ENCODE measurements at regions not wholly inside any gene's neighbourhood (a gene's known extent, or its start where the extent isn't known, plus 50 kb on each side); places are given as distances from the start of the nearest gene placed in this dataset.
"Not testable (repeated sequence)": the region's sequence is repeated elsewhere in the genome, so short reads cannot be mapped to it uniquely, and the experiment has no call there.

GRCh38 chr12:28096649-28097048 is 93.6 kb upstream of the CCDC91 start:
- H3K36me3 ChIP-seq (ENCODE audit: insufficient read depth, low read length), result no peaks in the 10 kb centered on the region
- no peak overlapping the region for H3K27ac ChIP-seq (ENCODE audit: low read depth in 1 of 2, low read length in 2 of 2)
- peaks cover 9% of the 10 kb centered on the region for H3K27me3 Mint-ChIP-seq
- ChIA-PET POLR2A (no interaction called here), CTCF (no interaction called here)
- H3K4me3 Mint-ChIP-seq, result no peak overlapping the region
- H3K9me3 Mint-ChIP-seq, result no peaks in the 10 kb centered on the region
- no peaks in the 10 kb centered on the region for H3K4me1 Mint-ChIP-seq (ENCODE audit: low read depth)
- intact Hi-C loops (cut with DNase I, micrococcal nuclease), result no loop called here
- H3K4me3 ChIP-seq (ENCODE audit: low read length), result no peak overlapping the region
- no peak for DNase-seq
- no peaks in the 10 kb centered on the region for H3K36me3 Mint-ChIP-seq (ENCODE audit: low read depth)
- H3K4me1 ChIP-seq (ENCODE audit: insufficient read depth, low read length), result no peaks in the 10 kb centered on the region
- TF ChIP-seq CTCF (IDR thresholded peaks at IDR 0.05), result no peak
- no peak for ATAC-seq (ENCODE audit: poor library complexity)
- H3K9me3 ChIP-seq (ENCODE audit: control insufficient read depth in 1 of 2, insufficient read depth in 1 of 2, low read length in 2 of 2), result no peaks in the 10 kb centered on the region
- no peaks in the 10 kb centered on the region for H3K27me3 ChIP-seq (ENCODE audit: control insufficient read depth in 1 of 2, insufficient read depth in 2 of 2, low read length in 2 of 2)
- no peak overlapping the region for H3K27ac Mint-ChIP-seq

- no peak for TF ChIP-seq CTCF (IDR thresholded peaks at IDR 0.05)
- no peaks in the 10 kb centered on the region for H3K36me3 ChIP-seq (ENCODE audit: insufficient read depth, low read length)
- CTCF ChIA-PET, result no interaction called here
- Mint-ChIP-seq H3K9me3 (no peaks in the 10 kb centered on the region), H3K27ac (no peak overlapping the region), H3K4me3 (no peak overlapping the region), H3K27me3 (peaks cover 9% of the 10 kb centered on the region), H3K4me1 (ENCODE audit: low read depth) (no peaks in the 10 kb centered on the region), H3K36me3 (ENCODE audit: low read depth) (no peaks in the 10 kb centered on the region)
- intact Hi-C loops (cut with DNase I, micrococcal nuclease), result no loop called here
- no peaks in the 10 kb centered on the region for H3K9me3 ChIP-seq (ENCODE audit: control insufficient read depth in 1 of 2, insufficient read depth in 1 of 2, low read length in 2 of 2)
- no peaks in the 10 kb centered on the region for H3K4me1 ChIP-seq (ENCODE audit: insufficient read depth, low read length)
- DNase-seq (no peak), ATAC-seq (ENCODE audit: poor library complexity) (no peak)
- POLR2A ChIA-PET, result no interaction called here
- no peak overlapping the region for H3K4me3 ChIP-seq (ENCODE audit: low read length)
- H3K27ac ChIP-seq (ENCODE audit: low read depth in 1 of 2, low read length in 2 of 2), result no peak overlapping the region
- H3K27me3 ChIP-seq (ENCODE audit: control insufficient read depth in 1 of 2, insufficient read depth in 2 of 2, low read length in 2 of 2), result no peaks in the 10 kb centered on the region
Observed at GRCh38 chr12:28097221-28097620, 93.0 kb upstream of the CCDC91 start.

GRCh38 chr12:28099245-28099644 is 91.0 kb upstream of the CCDC91 start:
- H3K4me3 ChIP-seq (ENCODE audit: low read length); CTCF ChIA-PET; ATAC-seq (ENCODE audit: poor library complexity); H3K36me3 ChIP-seq (ENCODE audit: insufficient read depth, low read length); H3K36me3 Mint-ChIP-seq (ENCODE audit: low read depth); H3K27ac Mint-ChIP-seq; intact Hi-C loops (cut with DNase I, micrococcal nuclease); H3K9me3 ChIP-seq (ENCODE audit: control insufficient read depth in 1 of 2, insufficient read depth in 1 of 2, low read length in 2 of 2); H3K4me3 Mint-ChIP-seq; DNase-seq; H3K27me3 Mint-ChIP-seq; H3K4me1 ChIP-seq (ENCODE audit: insufficient read depth, low read length); H3K27ac ChIP-seq (ENCODE audit: low read depth in 1 of 2, low read length in 2 of 2); H3K9me3 Mint-ChIP-seq; POLR2A ChIA-PET; H3K4me1 Mint-ChIP-seq (ENCODE audit: low read depth); H3K27me3 ChIP-seq (ENCODE audit: control insufficient read depth in 1 of 2, insufficient read depth in 2 of 2, low read length in 2 of 2): not testable (repeated sequence)

GRCh38 chr12:28099871-28100270 is 90.4 kb upstream of the CCDC91 start:
- Histone ChIP-seq H3K4me1 (ENCODE audit: insufficient read depth, low read length) (no peaks in the 10 kb centered on the region), H3K9me3 (ENCODE audit: control insufficient read depth in 1 of 2, insufficient read depth in 1 of 2, low read length in 2 of 2) (no peaks in the 10 kb centered on the region), H3K4me3 (ENCODE audit: low read length) (no peak overlapping the region), H3K27me3 (ENCODE audit: control insufficient read depth in 1 of 2, insufficient read depth in 2 of 2, low read length in 2 of 2) (no peaks in the 10 kb centered on the region), H3K36me3 (ENCODE audit: insufficient read depth, low read length) (no peaks in the 10 kb centered on the region), H3K27ac (ENCODE audit: low read depth in 1 of 2, low read length in 2 of 2) (no peak overlapping the region)
- intact Hi-C loops (cut with DNase I, micrococcal nuclease), result no loop called here
- no peak for ATAC-seq (ENCODE audit: poor library complexity)
- TF ChIP-seq CTCF (IDR thresholded peaks at IDR 0.05), result no peak
- no peak for DNase-seq
- Mint-ChIP-seq H3K27me3 (peaks cover 4% of the 10 kb centered on the region), H3K27ac (no peak overlapping the region), H3K4me3 (no peak overlapping the region), H3K9me3 (no peaks in the 10 kb centered on the region), H3K4me1 (ENCODE audit: low read depth) (no peaks in the 10 kb centered on the region), H3K36me3 (ENCODE audit: low read depth) (no peaks in the 10 kb centered on the region)
- ChIA-PET POLR2A (no interaction called here), CTCF (no interaction called here)

Measured in CD4-positive, alpha-beta T cell (primary cell).